Adrenal gland (tissue), 5 donors: ENCODE measurements at regions not wholly inside any gene's neighbourhood (a gene's known extent, or its start where the extent isn't known, plus 50 kb on each side); places are given as distances from the start of the nearest gene placed in this dataset.

Source experiments
- CTCF ChIP-seq, 6 experiments: fragments of 450-650 bp in 4 of 6; fragments of 200-600 bp in 2 of 6; sonication (generic) in 1 of 6; IDR thresholded peaks; 1 replicate in 5 of 6; 2 replicates in 1 of 6; pipeline versions ENCODE4 v1.5.1 to v1.8.0; 2016 to 2021; ENCODE audit warnings: antibody characterized with exemption in 6 of 6, mild to moderate bottlenecking in 2 of 6, moderate library complexity in 1 of 6
- POLR2A ChIP-seq, 2 donors: fragments of 450-650 bp; IDR thresholded peaks; one replicate each; pipeline ENCODE4 v1.6.1; 2017; ENCODE audit warnings: antibody characterized with exemption in 2 of 2, mild to moderate bottlenecking in 2 of 2, moderate library complexity in 1 of 2
- donor health status: DM: no; HTN: no; CAD: no.

GRCh38 chr5:103441523-103441922 is 121.1 kb downstream of the NUDT12 start:
- TF ChIP-seq CTCF (IDR thresholded peaks at IDR 0.05) (peak in 1 of 6 experiments; percentile 12), POLR2A (IDR thresholded peaks at IDR 0.05) (no peak)
